Neural cell (in vitro differentiated cells): ENCODE measurements at regions not wholly inside any gene's neighbourhood (a gene's known extent, or its start where the extent isn't known, plus 50 kb on each side); places are given as distances from the start of the nearest gene placed in this dataset.

ENCODE experiments used
- H2AFZ ChIP-seq: fragments of 200-600, 300-800 bp; sonication (generic), shearing (Covaris generic); 2 replicates; pipeline ENCODE4 v1.6.0; 2014; ENCODE audit warnings: low read depth, mild to moderate bottlenecking, antibody characterized with exemption, low read length, moderate library complexity
- H3F3A ChIP-seq: fragments of 200-600 bp; shearing (Covaris generic); 2 replicates; pipeline ENCODE4 v1.6.1; 2016; ENCODE audit warnings: mild to moderate bottlenecking, moderate library complexity, mixed read lengths, antibody characterized with exemption, low read length; ENCODE audit not compliant: insufficient read depth, poor library complexity, severe bottlenecking
- H3K27ac ChIP-seq: fragments of 200-600, 300-800 bp; sonication (generic), shearing (Covaris generic); 2 replicates; pipeline ENCODE4 v1.5.1; 2014; ENCODE audit warnings: mild to moderate bottlenecking, low read length, moderate library complexity
- H3K27me3 ChIP-seq: fragments of 300-800, 200-600 bp; sonication (generic), shearing (Covaris generic); 2 replicates; pipeline ENCODE4 v1.6.0; 2014; ENCODE audit warnings: mild to moderate bottlenecking, low read depth, low read length, moderate library complexity; ENCODE audit not compliant: insufficient read depth
- H3K36me3 ChIP-seq: fragments of 300-800, 200-600 bp; sonication (generic), shearing (Covaris generic); 2 replicates; pipeline ENCODE4 v1.5.1; 2014; ENCODE audit warnings: mild to moderate bottlenecking, antibody characterized with exemption, low read length, moderate library complexity; ENCODE audit not compliant: insufficient read depth
- H3K4me2 ChIP-seq: fragments of 300-800, 200-600 bp; sonication (generic), shearing (Covaris generic); 2 replicates; pipeline ENCODE4 v1.6.0; 2014; ENCODE audit warnings: mild to moderate bottlenecking, low read length
- H3K4me3 ChIP-seq: fragments of 300-800, 200-600 bp; sonication (generic), shearing (Covaris generic); 2 replicates; pipeline ENCODE4 v1.5.1; 2014; ENCODE audit warnings: mild to moderate bottlenecking, low read length, moderate library complexity
- H3K79me2 ChIP-seq: fragments of 200-600 bp; shearing (Covaris generic); replicated peaks from 2 replicates; pipeline ENCODE4 v1.6.0; 2014; ENCODE audit warnings: mild to moderate bottlenecking, low read length, moderate library complexity; ENCODE audit not compliant: insufficient read depth
- H3K9ac ChIP-seq: fragments of 300-800, 200-600 bp; sonication (generic), shearing (Covaris generic); 2 replicates; pipeline ENCODE4 v1.6.1; 2016; ENCODE audit warnings: mild to moderate bottlenecking, low read length, mixed read lengths
- H3K9me2 ChIP-seq: fragments of 200-600 bp; shearing (Covaris generic); 2 replicates; pipeline ENCODE4 v1.6.1; 2016; ENCODE audit warnings: mild to moderate bottlenecking, low read length, mixed read lengths; ENCODE audit not compliant: insufficient read depth
- H3K9me3 ChIP-seq: fragments of 200-600, 300-800 bp; sonication (generic), shearing (Covaris generic); 2 replicates; pipeline ENCODE4 v1.6.1; 2016; ENCODE audit warnings: mild to moderate bottlenecking, mixed run types, low read length, moderate library complexity, mixed read lengths
- H4K20me1 ChIP-seq: fragments of 200-600 bp; shearing (Covaris generic); 2 replicates; pipeline ENCODE4 v1.6.1; 2016; ENCODE audit warnings: mild to moderate bottlenecking, mixed run types; ENCODE audit not compliant: insufficient read depth
- EZH2 ChIP-seq: fragments of 200-600, 300-800 bp; shearing (Covaris generic), sonication (generic); IDR thresholded peaks from 2 replicates; pipeline ENCODE4 v1.6.1; 2014; ENCODE audit warnings: antibody characterized with exemption, low read length, borderline replicate concordance, mild to moderate bottlenecking; ENCODE audit not compliant: insufficient read depth, poor library complexity, severe bottlenecking
- MXI1 ChIP-seq: fragments of 450-650 bp; conservative IDR thresholded peaks from 2 replicates; pipeline ENCODE4 v1.6.1; 2014; ENCODE audit warnings: antibody characterized with exemption, mild to moderate bottlenecking; ENCODE audit not compliant: poor library complexity, severe bottlenecking
- POLR2AphosphoS5 ChIP-seq: IDR thresholded peaks from 2 replicates; pipeline ENCODE4 v1.6.1; 2012
- RAD21 ChIP-seq: fragments of 450-650 bp; conservative IDR thresholded peaks from 2 replicates; pipeline ENCODE4 v1.6.1; 2014; ENCODE audit warnings: antibody characterized with exemption, mild to moderate bottlenecking, moderate library complexity
- REST ChIP-seq: IDR thresholded peaks from 2 replicates; pipeline ENCODE4 v1.6.1; 2012; ENCODE audit warnings: borderline replicate concordance
- SMC3 ChIP-seq: fragments of 450-650 bp; conservative IDR thresholded peaks from 2 replicates; pipeline ENCODE4 v1.6.1; 2014; ENCODE audit warnings: antibody characterized with exemption, mild to moderate bottlenecking, moderate library complexity; ENCODE audit not compliant: poor library complexity
- TF ChIP-seq, protein P1 (sequence below): fragments of 450-650 bp; IDR thresholded peaks from 2 replicates; pipeline ENCODE4 v1.5.1; 2014; ENCODE audit warnings: antibody characterized with exemption, mild to moderate bottlenecking, moderate library complexity; ENCODE audit not compliant: poor library complexity, severe bottlenecking

- TF ChIP-seq SMC3 (no peak), RAD21 (no peak)
Observed at GRCh38 chr4:13851085-13851940, 223.8 kb upstream of the BOD1L1 start (continued).

DNA sequence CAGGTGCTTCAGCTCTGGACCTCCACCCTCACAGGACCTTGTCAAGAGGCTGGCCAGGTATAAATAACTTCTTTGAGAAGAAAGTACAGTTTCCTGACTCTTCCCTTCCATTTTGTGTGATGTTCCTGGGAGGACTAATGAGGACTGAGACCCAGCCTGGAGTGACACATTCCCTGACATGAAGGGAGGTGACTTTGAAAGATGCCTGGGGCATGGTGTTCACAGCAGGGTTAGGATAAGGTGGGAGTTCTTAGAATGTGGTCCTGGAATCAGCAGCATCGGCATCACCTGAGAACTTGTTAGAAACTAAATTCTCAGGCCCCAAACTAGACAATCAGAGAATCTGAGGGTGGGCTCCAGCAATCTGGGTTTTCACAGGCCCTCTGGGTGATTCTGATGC is 224.9 kb upstream of the BOD1L1 start:
- no peak overlapping the region for H2AFZ ChIP-seq
- H3K79me2 ChIP-seq: no peaks in the 10 kb centered on the region
- no peaks in the 10 kb centered on the region for H3F3A ChIP-seq
- no peak overlapping the region for H3K4me2 ChIP-seq
- H4K20me1 ChIP-seq: no peaks in the 10 kb centered on the region
- no peaks in the 10 kb centered on the region for H3K9me3 ChIP-seq
- TF ChIP-seq POLR2AphosphoS5: no peak
- H3K4me3 ChIP-seq: no peak overlapping the region
- H3K36me3 ChIP-seq: no peaks in the 10 kb centered on the region
- no peaks in the 10 kb centered on the region for H3K27me3 ChIP-seq
- H3K9ac ChIP-seq: no peak overlapping the region
- no peaks in the 10 kb centered on the region for H3K9me2 ChIP-seq
- no peak overlapping the region for H3K27ac ChIP-seq

GRCh38 chr4:13856387-13856786 is 228.9 kb upstream of the BOD1L1 start:
- no peaks in the 10 kb centered on the region for H3K9me3 ChIP-seq
- no peak overlapping the region for H3K9ac ChIP-seq
- H3K9me2 ChIP-seq: no peaks in the 10 kb centered on the region
- no peak overlapping the region for H3K4me3 ChIP-seq
- no peaks in the 10 kb centered on the region for H3K27me3 ChIP-seq
- no peak overlapping the region for H2AFZ ChIP-seq
- H3K36me3 ChIP-seq: no peaks in the 10 kb centered on the region
- H3K79me2 ChIP-seq: no peaks in the 10 kb centered on the region
- no peaks in the 10 kb centered on the region for H3F3A ChIP-seq
- no peak overlapping the region for H3K4me2 ChIP-seq
- H3K27ac ChIP-seq: no peak overlapping the region
- no peaks in the 10 kb centered on the region for H4K20me1 ChIP-seq
- no peak for TF ChIP-seq MXI1
- TF ChIP-seq, protein P1, sequence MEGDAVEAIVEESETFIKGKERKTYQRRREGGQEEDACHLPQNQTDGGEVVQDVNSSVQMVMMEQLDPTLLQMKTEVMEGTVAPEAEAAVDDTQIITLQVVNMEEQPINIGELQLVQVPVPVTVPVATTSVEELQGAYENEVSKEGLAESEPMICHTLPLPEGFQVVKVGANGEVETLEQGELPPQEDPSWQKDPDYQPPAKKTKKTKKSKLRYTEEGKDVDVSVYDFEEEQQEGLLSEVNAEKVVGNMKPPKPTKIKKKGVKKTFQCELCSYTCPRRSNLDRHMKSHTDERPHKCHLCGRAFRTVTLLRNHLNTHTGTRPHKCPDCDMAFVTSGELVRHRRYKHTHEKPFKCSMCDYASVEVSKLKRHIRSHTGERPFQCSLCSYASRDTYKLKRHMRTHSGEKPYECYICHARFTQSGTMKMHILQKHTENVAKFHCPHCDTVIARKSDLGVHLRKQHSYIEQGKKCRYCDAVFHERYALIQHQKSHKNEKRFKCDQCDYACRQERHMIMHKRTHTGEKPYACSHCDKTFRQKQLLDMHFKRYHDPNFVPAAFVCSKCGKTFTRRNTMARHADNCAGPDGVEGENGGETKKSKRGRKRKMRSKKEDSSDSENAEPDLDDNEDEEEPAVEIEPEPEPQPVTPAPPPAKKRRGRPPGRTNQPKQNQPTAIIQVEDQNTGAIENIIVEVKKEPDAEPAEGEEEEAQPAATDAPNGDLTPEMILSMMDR: no peak
- TF ChIP-seq EZH2: no peak
- TF ChIP-seq REST: no peak
- no peak for TF ChIP-seq POLR2AphosphoS5
